ENCODE measurements at regions not wholly inside any gene's neighbourhood (a gene's known extent, or its start where the extent isn't known, plus 50 kb on each side); places are given as distances from the start of the nearest gene placed in this dataset.

DNA sequence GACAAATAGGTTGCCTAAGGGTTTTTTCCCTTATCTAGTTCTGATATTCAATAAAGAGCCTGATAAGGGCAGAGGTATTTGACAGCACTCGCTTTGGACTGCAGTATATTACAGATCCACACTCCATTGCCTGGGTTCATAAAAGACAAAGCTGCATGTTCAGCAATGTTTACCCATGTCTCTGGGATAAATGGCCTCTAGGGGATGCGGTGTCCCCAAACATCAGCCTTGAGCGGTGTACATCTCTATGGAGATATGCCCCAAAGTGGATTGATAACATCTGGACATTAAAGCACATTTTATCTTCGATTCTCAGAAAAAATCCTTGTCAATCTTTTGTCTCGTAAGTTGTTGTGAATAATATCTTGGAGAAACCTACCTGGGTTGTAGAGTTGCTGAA is 660.8 kb upstream of the AADAT start:
- ATAC-seq, result no peak
- H3K4me3 Mint-ChIP-seq, result no peak overlapping the region
- no peak overlapping the region for H3K27ac Mint-ChIP-seq

DNA sequence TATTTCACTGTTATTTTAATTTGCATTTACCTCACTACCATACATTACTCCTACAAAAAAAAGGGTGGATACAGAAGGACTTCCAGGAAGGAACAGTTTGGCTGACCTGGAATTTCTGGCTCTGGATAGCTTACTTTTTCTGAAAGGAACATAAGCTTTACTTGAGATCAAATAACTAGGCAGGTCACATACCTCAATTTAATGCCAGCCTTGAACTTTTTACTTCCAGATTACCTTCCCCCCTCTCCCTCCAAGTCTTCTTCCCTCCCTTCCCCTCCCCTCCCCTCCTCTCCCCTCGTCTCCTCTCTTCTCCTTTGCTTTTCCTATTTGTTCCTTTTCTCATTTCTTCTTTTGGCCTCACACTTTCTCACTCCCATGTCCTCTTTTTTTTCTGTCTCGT is 659.2 kb upstream of the AADAT start:
- H3F3A ChIP-seq (replicated peaks; ENCODE audit: low read depth), result no peaks in the 10 kb centered on the region
- DNase-seq (ENCODE audit: low spot score) (no peak), ATAC-seq (no peak)
- H4K20me1 ChIP-seq (replicated peaks; ENCODE audit: insufficient read depth), result no peaks in the 10 kb centered on the region
- H3K27me3 ChIP-seq (ENCODE audit: insufficient read depth), result no peaks in the 10 kb centered on the region
- Mint-ChIP-seq H3K4me1 (no peaks in the 10 kb centered on the region; the same call in 1 of the 3 replicates), H3K27ac (no peak overlapping the region), H3K9me3 (peaks cover 6% of the 10 kb centered on the region), H3K4me3 (no peak overlapping the region), H3K36me3 (ENCODE audit: low read depth) (peaks cover 6% of the 10 kb centered on the region; the same call in 2 of the 3 replicates), H3K27me3 (ENCODE audit: insufficient read depth, low read depth, poor library complexity) (peaks cover 2% of the 10 kb centered on the region)
- peaks cover 7% of the 10 kb centered on the region; the same call in 1 of the 2 replicates for H3K4me1 ChIP-seq (ENCODE audit: insufficient read depth)
- no peaks in the 10 kb centered on the region for H3K36me3 ChIP-seq (ENCODE audit: insufficient read depth)
- H3K4me3 ChIP-seq, result no peak overlapping the region
- H3K4me2 ChIP-seq, result no peak overlapping the region
- H3K9me2 ChIP-seq (ENCODE audit: insufficient read depth), result no peaks in the 10 kb centered on the region
- H2AFZ ChIP-seq, result no peak overlapping the region
- H3K79me2 ChIP-seq (replicated peaks; ENCODE audit: insufficient read depth), result no peaks in the 10 kb centered on the region
- H3K27ac ChIP-seq (ENCODE audit: low read depth), result no peak overlapping the region
- no peak for TF ChIP-seq STAT1 (IDR thresholded peaks at IDR 0.05; ENCODE audit: unreplicated experiment)
- TF ChIP-seq, protein P1, sequence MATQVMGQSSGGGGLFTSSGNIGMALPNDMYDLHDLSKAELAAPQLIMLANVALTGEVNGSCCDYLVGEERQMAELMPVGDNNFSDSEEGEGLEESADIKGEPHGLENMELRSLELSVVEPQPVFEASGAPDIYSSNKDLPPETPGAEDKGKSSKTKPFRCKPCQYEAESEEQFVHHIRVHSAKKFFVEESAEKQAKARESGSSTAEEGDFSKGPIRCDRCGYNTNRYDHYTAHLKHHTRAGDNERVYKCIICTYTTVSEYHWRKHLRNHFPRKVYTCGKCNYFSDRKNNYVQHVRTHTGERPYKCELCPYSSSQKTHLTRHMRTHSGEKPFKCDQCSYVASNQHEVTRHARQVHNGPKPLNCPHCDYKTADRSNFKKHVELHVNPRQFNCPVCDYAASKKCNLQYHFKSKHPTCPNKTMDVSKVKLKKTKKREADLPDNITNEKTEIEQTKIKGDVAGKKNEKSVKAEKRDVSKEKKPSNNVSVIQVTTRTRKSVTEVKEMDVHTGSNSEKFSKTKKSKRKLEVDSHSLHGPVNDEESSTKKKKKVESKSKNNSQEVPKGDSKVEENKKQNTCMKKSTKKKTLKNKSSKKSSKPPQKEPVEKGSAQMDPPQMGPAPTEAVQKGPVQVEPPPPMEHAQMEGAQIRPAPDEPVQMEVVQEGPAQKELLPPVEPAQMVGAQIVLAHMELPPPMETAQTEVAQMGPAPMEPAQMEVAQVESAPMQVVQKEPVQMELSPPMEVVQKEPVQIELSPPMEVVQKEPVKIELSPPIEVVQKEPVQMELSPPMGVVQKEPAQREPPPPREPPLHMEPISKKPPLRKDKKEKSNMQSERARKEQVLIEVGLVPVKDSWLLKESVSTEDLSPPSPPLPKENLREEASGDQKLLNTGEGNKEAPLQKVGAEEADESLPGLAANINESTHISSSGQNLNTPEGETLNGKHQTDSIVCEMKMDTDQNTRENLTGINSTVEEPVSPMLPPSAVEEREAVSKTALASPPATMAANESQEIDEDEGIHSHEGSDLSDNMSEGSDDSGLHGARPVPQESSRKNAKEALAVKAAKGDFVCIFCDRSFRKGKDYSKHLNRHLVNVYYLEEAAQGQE (IDR thresholded peaks at IDR 0.05; ENCODE audit: unreplicated experiment), result no peak
- TF ChIP-seq, protein P2, sequence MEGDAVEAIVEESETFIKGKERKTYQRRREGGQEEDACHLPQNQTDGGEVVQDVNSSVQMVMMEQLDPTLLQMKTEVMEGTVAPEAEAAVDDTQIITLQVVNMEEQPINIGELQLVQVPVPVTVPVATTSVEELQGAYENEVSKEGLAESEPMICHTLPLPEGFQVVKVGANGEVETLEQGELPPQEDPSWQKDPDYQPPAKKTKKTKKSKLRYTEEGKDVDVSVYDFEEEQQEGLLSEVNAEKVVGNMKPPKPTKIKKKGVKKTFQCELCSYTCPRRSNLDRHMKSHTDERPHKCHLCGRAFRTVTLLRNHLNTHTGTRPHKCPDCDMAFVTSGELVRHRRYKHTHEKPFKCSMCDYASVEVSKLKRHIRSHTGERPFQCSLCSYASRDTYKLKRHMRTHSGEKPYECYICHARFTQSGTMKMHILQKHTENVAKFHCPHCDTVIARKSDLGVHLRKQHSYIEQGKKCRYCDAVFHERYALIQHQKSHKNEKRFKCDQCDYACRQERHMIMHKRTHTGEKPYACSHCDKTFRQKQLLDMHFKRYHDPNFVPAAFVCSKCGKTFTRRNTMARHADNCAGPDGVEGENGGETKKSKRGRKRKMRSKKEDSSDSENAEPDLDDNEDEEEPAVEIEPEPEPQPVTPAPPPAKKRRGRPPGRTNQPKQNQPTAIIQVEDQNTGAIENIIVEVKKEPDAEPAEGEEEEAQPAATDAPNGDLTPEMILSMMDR (conservative IDR thresholded peaks at IDR 0.05; ENCODE audit: low read depth in 2 of 2), result no peak
- TF ChIP-seq NANOG (IDR thresholded peaks at IDR 0.05; ENCODE audit: borderline replicate concordance), result no peak
- no peak for TF ChIP-seq EZH2 (IDR thresholded peaks at IDR 0.05; ENCODE audit: low read depth, unreplicated experiment)
- no peak for TF ChIP-seq EZH2phosphoT487 (IDR thresholded peaks at IDR 0.05; ENCODE audit: unreplicated experiment)
- no peak for TF ChIP-seq JUNB (IDR thresholded peaks at IDR 0.05; ENCODE audit: unreplicated experiment)

More for the DNA sequence above, 660.8 kb upstream of the AADAT start:
- H3K4me1 Mint-ChIP-seq, result no peaks in the 10 kb centered on the region; the same call in 2 of the 3 replicates
- peaks cover 2% of the 10 kb centered on the region for H3K27me3 Mint-ChIP-seq (ENCODE audit: insufficient read depth, low read depth, poor library complexity)
- Histone ChIP-seq H3K9me2 (ENCODE audit: insufficient read depth) (no peaks in the 10 kb centered on the region), H3K79me2 (replicated peaks; ENCODE audit: insufficient read depth) (no peaks in the 10 kb centered on the region), H3K4me1 (ENCODE audit: insufficient read depth) (peaks cover 7% of the 10 kb centered on the region; the same call in 1 of the 2 replicates), H3K4me2 (no peak overlapping the region), H3F3A (replicated peaks; ENCODE audit: low read depth) (no peaks in the 10 kb centered on the region), H3K27me3 (ENCODE audit: insufficient read depth) (no peaks in the 10 kb centered on the region), H3K36me3 (ENCODE audit: insufficient read depth) (no peaks in the 10 kb centered on the region), H3K27ac (ENCODE audit: low read depth) (no peak overlapping the region), H3K4me3 (no peak overlapping the region), H2AFZ (no peak overlapping the region), H4K20me1 (replicated peaks; ENCODE audit: insufficient read depth) (no peaks in the 10 kb centered on the region)
- DNase-seq (ENCODE audit: low spot score), result no peak
- TF ChIP-seq, protein P2 (conservative IDR thresholded peaks at IDR 0.05; ENCODE audit: low read depth in 2 of 2), result peak in 1 of 2 experiments; percentile 24; a peak in 2 of 4 replicates
- TF ChIP-seq ZNF114 (CRISPR knock-in tag; IDR thresholded peaks at IDR 0.05), result no peak
- peaks cover 10% of the 10 kb centered on the region for H3K36me3 Mint-ChIP-seq (ENCODE audit: low read depth)
- peaks cover 15% of the 10 kb centered on the region for H3K9me3 Mint-ChIP-seq

Data from GM23338 (cell line).